DMS 273 treated with DMSO at 0.1 percent for 48 hours (cell line): ENCODE measurements at regions not wholly inside any gene's neighbourhood (a gene's known extent, or its start where the extent isn't known, plus 50 kb on each side); places are given as distances from the start of the nearest gene placed in this dataset.
"Not testable (repeated sequence)": the region's sequence is repeated elsewhere in the genome, so short reads cannot be mapped to it uniquely, and the experiment has no call there.

Source experiments
- DNase-seq: peaks from one replicate; lab custom pipeline; 2025; lab: John Stamatoyannopoulos, UW

DNA sequence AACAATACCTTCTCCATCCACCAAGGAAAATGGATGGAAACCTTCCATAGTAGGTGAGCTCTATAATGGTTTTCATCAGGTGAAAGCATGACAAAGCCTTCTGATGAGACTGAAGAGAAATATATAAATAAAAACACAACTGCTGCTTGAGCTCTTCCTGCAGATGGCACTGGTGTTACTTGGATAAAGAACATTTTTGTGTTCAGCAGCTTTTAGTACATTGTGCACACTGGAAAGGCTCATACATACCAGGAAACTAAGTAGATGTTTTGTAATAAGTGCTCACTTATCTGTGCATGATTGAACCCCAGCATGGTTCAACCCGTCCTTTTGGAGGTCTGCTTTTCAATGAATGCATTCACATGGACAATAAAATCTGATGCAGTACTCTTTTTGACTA lies 357.3 kb upstream of the MIS18BP1 start:
- DNase-seq = no peak

DNA sequence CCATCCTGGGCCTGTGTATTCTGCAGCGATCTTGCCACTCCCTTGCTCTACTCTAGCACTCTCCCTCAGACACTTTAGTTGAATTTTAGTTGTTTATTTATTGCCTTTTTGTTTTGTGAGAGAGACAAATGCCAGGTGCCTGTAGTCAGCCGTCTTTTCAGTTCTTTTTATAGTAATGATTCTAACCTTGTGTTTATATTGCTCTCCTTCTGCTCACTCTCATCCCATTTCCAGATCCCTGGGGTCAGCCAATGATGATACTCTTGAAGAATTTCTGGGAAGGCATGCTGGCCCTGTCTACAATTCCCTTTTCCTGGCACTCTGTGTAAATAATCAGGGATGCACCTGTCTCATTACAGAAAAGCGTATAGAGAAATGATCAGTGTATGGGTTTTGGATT lies 334.1 kb upstream of the MIS18BP1 start:
- no peak for DNase-seq

DNA sequence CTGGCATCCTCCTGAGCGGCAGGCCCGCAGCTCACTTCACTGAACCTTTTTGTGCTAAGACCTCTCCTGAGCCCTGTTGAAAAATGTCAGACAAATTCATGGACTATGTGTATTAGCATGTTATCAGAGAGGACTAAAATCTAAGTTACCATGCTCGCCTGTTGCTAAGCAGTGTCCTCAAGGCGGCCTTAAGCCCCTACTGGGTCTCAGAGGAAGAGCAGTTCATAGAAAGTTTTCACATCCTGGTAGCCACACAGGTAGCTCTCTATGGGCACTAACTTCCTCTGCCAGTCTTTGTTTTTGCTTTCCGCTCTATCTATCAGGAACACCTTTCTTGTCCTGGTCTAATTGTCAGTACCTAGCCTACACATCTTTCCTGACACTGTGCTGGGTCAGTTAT lies 306.6 kb upstream of the MIS18BP1 start:
- no peak for DNase-seq

DNA sequence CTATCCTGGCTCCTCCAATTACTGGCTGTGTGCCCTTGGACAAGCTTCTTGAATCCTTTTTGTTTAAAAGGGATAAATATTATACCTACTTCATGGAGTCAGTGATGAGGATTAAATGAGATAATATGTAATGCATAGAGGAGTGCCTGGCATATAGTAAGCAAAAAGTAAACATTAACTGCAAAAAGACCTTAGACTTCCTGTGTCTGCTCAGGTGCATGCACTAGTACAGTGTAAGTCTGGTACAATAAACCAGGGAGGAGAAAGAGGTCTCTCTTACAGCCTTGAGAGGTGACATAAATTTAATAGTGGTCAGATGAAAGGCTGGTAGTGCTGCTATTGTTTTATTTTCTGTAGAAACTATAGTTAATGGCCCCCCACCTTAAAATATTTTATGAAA lies 305.2 kb upstream of the MIS18BP1 start:
- DNase-seq = no peak

DNA sequence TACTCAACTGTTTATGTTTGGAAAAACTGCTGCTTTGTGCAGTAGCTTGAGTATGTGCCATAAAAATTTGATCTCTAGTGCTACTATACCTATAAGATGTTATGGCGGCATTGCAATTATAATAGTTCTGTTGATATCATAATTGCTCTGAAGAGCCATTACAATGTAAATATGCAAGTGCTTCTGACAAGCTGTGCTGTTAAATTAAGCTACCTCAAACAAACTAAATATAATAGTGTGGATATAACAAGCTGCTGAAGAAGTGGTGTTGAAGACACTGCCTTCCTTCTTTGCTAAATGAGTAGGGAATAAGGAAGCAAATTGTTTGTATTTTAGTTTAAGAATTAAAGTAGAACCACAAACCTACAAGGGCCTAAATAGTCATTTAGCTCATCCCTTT lies 301.0 kb upstream of the MIS18BP1 start:
- no peak for DNase-seq

DNA sequence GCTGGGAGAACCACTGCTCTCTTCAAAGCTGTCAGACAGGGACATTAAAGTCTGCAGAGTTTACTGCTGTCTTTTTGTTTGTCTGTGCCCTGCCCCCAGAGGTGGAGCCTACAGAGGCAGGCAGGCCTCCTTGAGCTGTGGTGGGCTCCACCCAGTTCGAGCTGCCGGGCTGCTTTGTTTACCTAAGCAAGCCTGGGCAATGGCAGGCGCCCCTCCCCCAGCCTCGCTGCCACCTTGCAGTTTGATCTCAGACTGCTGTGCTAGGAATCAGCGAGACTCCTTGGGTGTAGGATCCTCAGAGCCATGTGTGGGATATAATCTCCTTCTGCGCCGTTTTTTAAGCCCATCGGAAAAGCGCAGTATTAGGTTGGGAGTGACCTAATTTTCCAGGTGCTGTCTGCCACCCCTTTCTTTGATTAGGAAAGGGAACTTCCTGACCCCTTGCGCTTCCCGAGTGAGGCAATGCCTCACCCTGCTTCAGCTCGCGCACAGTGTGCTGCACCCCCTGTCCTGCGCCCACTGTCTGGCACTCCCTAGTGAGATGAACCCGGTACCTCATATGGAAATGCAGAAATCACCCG lies 298.3 kb upstream of the MIS18BP1 start:
- not testable (repeated sequence) for DNase-seq

DNA sequence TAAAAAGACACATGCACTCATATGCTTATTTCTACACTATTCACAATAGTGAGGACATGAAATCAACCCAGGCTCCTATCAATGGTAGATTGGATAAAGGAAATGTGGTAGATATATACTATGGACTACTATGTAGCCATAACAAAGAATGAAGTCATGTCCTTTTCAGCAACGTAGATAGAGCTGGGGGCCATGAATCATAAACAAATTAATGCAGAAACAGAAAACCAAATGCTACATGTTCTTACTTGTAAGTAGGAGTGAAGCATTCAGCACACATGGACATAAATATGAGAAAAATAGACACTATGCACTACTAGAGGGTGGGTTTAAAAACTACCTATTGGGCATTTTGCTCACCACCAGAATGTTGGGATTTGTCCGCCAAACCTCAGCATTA lies 278.0 kb upstream of the MIS18BP1 start:
- no peak for DNase-seq

DNA sequence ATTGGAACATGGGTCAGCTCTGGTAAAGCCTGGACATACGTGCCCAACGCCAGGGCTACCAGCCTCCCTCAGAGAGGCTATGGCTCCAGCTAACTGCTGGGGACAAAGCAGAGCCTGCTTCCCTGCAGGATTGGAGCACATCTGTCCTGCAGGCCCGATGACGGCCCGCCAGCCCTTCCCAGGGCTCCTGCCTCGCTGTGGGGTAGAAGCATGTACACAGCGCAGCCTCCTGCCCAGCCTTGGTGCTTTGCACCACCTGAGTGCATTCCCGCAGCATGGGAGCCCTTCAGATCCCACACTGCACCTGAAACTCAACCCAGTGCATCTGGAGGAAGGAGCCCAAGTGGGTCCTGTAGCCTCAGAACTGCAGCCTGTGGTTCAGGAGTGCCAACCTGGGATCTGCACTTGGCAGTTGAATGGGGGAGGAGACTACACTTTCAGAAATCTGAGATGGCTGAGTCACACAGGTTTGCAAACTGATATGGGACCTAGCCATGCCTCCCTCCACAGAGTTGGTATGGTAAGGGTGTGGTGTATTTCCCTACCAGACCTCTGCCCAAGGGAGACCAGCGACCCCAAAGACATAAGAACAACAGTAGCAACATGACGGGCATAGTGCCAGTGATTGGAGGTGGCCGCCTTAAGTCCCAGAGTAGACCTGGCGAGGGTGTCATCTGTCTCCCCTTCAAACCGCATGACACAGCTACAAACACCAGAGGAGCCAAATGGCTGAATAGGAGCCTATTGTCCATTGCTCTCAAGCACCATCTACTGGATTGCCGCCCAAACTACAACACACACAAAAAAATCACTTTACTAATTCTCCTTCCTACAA lies 273.9 kb upstream of the MIS18BP1 start:
- no peak for DNase-seq

DNA sequence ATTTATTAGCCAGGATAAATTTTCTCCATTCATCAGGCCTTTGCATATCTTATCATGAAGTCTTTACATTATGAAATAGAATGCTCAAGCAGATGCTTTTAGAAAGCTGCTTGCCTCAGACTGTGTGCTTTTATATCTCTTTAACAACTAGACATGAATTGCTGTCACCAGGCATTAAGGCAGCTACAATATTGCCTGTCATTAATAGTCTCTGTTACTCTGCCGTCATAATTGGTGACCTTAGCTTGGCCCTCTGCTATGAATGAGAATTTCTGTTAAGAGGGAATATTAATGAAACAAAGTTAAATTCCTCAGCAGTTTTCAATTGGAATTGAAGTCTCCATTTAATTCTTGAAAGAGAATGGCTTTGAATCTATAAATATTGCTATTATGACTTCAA lies 266.8 kb upstream of the MIS18BP1 start:
- no peak for DNase-seq

DNA sequence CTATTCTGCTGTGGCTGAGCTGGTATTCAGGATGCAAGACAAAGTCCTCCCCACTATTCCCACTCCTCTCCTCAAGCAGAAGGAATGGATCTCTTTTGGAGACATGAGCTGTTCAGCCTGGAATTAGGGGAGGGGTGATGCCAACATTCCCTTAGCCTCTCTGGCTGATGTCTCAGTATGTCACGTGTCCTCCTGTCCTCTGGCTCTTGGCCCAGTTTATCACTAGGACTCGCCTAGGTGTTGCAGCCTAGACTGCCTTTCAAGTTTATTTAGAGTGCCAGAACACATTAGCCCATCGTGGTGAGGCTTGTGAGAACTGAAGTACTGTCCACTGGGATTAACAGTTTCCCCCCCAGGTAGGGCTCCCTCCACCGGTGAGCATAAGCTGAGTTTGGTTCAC lies 239.9 kb upstream of the MIS18BP1 start:
- no peak for DNase-seq

DNA sequence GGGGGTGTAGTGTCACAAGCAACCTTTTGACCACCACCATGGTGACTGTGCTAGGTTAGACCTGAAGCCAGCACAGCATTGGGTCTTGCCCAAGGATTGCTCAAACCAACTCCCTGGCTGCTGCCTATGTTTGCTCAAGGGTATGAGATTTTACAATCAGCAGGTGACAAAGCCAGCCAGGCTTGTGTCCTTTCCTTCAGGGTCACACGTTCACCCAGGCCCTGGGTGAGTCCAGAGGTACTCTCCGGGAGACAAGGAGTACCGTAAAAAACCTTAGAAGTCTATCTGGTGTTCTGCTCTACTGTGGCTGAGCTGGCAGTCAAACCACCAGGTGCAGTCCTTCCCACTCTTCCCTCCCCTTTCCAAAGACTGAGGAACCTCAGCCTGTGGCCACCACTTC lies 238.9 kb upstream of the MIS18BP1 start:
- no peak for DNase-seq

DNA sequence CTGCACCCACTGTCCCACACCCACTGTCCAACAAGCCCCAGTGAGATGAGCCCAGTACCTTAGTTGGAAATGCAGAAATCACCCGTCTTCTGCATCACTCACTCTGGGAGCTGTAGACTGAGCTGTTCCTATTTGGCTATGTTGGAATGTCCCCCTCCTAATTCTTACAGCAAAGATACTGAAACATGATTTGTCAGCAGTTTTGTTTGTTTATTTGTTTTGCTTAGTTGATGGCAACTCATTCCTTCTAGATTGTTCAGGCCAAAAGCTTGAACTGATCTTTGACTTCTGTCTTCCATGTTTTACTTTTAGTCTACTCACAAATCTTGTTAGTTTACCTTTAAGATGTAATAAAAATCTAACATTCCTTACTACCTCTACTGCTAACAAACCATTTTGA lies 233.6 kb upstream of the MIS18BP1 start:
- no peak for DNase-seq

DNA sequence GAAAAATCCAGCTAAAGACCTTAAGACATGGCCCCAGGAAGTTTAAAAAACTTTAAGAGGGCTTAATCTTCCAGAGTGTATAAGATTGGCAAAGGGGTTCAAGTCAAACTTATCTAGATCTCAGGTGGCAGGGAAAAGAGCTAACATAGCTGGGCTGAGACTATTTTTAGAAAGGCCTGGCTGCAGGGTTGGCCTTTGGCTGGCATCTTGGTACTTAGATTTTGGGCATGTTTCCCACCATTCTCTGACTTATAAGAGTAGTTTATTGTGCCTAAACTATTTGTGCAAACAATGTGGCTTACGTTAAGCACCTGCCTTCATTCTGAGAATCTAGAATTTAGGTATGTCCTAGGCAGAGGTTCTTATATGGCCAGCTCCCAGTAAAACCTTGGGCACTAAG lies 214.0 kb upstream of the MIS18BP1 start:
- DNase-seq = no peak

DNA sequence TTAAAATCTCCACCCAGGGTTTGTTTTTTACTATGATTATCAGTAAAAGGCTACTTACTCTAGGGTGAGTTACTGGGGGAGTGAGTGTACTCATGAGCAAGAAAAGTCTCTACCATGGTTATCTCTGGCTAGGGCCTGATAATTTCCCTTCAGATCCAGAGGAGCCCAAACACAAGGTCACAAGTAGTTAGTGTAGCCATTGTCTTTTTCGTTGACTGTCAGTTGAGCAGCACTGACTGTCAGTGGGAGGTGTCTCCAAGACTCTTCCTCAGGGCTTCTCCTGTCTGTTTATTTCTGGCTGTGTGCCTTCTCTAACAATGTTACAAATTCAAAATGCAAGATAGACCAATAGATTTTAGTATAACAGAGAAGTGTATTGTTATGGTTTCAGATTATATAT lies 181.2 kb upstream of the MIS18BP1 start:
- DNase-seq = no peak

DNA sequence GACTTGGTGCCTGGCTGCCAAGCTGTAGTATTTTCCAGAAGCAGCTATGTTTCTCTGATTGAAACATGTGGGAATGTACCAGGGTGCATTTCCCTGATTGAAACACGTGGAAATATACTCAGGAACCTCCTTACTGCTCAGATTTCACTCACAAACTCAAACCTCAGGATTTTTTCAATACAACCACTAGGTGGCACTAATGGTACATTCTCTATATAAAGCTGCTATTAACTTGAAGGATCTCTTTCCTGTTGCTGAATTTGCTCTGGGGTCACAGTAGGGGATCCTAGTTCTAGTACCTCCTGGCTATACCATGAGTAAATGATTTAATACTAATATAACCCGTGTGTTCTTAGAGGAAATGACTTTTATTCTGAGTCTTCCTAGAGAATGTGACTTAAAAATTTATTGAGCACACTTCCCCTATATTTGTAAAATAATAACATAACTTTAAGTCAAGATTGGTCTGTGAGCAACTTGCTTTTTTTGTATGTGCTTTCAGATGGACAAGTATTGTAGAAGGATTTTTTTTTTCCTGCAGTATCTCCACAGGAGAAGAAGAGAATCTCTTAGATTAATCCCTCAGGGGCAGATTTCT lies 173.8 kb upstream of the MIS18BP1 start:
- DNase-seq = peak; percentile 53

DNA sequence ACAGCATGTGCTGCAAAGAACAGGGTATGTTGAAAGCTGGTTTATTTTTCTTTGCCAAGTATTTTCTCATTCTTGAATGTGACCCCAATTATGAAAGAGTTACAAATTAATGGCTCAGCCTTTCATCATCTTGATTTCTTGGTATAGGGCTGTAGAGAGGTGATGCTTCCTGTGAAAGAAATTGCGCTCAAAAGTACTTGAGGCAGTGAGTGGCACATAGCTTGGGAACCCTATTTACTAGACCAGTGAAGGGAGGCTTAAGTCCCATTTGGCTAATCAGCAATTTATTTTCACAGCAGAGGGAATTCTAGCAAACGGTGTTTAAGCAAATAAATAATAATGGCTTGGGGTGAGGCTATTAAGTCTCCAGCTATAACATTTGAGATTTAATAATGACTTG lies 153.9 kb upstream of the MIS18BP1 start:
- no peak for DNase-seq

DNA sequence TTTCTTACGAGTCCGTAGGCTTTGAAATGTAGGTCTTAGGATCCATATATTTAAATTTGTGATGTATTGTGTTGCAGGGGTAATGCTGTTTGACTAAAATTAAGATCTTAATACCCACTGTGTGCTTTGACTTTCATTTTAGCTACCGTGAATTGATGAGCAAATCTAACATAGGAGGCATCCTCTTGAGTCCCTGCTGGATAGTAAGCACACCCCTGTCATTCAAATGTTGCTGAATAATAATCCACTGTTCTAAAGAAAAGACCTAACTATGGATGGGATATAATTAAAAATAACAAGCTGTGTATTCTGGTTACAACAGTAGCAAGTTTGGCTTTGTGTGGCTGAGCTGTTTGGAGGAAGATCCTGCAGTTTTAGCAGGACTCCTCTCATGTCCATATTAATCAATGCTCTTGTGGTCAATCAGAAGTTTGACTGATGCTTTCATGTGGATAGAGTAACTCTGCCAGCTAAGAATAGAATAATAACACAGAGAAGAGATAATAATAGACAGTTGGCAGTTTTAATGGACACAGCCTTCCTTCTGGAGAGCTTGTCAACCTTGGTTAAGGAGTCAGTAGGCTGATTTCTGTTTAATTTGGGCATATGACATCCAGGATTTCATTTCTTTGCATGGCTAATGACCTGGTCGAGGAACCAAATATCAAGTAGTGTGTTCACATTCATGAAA lies 148.1 kb upstream of the MIS18BP1 start:
- DNase-seq = no peak

DNA sequence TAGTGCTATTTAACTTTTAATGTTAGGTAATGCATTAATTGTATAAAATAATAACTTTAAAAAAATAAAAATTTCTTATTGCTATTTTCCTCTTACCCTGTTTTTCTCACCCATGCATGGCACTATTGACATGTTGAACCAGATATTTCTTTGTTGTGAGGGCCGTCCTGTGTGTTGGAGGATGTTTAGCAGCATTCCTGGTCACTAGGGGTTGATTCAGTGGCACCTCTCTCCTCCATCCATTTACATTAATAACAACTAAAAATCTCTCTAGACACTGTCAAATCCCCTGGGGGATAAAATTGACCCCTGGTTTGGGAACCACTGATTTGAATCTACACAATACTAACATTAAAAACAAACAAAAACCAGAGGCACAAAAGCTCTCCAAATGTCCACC lies 147.5 kb upstream of the MIS18BP1 start:
- no peak for DNase-seq

DNA sequence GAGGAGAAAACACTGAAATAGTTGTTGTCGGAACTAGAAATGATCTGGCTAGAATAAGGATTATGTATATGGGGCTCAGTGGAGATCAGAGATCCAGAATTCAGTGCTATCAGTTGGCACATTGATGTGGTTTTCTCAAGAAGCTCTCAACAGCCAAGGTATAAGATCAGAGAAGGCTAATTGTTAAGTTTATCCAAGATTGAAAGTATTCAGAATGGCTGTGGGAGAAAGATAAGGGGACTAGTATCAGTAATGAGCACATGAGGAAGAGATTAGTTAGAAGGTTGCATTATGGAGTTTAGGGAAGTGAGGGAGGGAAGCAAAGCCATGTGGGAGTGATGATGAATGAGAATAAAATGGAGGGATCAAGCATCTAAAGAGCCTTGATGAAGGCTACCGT lies 128.1 kb upstream of the MIS18BP1 start:
- DNase-seq = no peak

DNA sequence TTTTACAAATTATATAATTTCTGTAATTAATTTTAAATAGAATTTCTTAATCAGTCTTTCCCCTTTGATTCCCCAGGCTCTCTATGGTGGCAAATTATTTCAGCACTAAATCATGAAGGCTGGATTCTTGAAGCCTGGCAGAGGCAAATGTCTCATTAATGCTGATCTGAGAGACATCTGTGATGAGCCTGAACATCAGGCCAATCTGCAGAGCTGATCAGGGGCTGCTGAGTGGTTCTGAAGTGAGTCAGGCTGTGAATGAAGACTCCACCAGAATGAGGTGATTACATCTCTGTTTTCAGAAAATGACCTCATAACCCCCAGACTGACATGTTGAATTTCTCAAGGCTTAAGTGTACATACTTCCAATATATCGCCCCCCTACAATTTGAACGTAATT lies 124.2 kb upstream of the MIS18BP1 start:
- no peak for DNase-seq

DNA sequence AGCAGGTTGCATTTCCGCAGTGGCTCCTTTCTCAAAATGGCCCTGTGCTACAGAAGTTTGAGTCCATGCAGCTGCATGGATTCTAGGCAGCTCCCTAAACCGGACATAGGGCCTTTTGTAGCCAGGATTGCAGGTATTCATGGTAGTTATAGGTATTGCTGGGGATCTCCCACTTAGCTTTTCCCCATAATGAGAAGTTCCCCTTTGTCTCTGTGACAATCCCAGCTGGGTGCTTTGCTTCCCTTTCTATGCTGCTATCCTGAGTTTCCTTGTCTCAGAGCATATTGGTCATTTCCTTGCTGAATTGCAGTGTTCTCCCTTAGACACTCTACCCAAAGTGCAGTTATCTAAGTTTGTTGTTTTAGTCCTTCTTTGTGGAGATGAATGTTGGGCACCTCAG lies 120.9 kb upstream of the MIS18BP1 start:
- DNase-seq = no peak

DNA sequence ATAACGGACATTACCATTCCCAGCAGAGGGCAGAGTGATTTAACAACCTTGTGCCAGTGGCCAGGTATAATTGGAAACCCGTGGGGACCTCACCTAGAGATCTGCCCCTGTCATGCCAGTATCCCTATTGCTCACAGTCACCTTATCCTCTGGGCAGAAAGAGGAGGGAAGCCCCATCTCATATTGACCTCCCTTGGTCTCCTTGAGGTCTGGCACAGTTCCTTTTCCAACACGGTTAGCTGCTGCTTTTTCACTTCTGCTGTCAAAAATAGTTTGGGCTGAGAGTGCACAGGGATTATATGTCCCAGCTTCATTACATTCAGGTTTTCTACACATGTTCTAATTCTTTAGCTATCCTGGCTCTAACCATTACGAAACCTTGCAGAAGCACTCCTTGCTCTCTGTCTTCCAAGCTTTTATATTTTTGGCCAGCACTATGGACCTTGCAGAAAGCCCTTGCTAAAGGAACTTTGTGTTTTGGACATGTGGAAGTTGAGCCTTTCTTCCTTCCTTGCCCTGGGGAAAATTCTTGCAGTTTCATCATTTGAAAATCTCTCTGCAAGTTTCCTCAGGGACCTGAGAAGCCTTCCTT lies 111.7 kb upstream of the MIS18BP1 start:
- DNase-seq = no peak

DNA sequence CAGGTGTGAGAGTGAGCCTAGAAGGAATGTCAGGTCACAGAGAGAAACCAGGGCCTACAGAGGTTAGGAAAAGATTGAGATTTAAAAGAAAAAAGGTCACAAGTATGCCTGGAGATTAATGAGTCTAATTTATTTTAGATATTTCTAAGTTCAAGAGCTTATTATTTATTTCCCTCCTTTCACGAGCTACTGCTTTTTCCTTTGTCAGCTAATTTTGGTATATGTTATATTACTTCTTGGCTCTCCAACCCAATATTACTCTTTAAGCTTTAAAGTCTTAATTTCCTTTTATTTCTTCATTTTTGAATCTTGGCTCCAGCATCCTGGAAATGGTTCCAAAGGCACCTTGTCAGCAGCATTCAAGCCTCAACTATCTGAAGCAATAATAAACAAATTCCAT lies 109.5 kb upstream of the MIS18BP1 start:
- DNase-seq = no peak
